ENCODE measurements at regions not wholly inside any gene's neighbourhood (a gene's known extent, or its start where the extent isn't known, plus 50 kb on each side); places are given as distances from the start of the nearest gene placed in this dataset.
A peak's percentile ranks its signal among the peaks of the same experiment; 100 is the strongest.
"Not testable (repeated sequence)": the region's sequence is repeated elsewhere in the genome, so short reads cannot be mapped to it uniquely, and the experiment has no call there.

GRCh38 chr15:77944002-77944867 lies 133.3 kb downstream of the TBC1D2B start:
- peak; percentile 58 to 83 (median 67) for DNase-seq (ENCODE audit: low read depth in 4 of 4, low spot score in 2 of 4)

GRCh38 chr15:77942611-77943211 lies 134.8 kb downstream of the TBC1D2B start:
- DNase-seq (ENCODE audit: low read depth in 4 of 4, low spot score in 2 of 4): no peak

GRCh38 chr15:77941090-77941827 lies 136.3 kb downstream of the TBC1D2B start:
- not testable (repeated sequence) for DNase-seq (ENCODE audit: low read depth in 4 of 4, low spot score in 2 of 4)

- no peak for DNase-seq (ENCODE audit: low read depth in 4 of 4, low spot score in 2 of 4)
Observed at GRCh38 chr15:77940381-77940947, 137.0 kb downstream of the TBC1D2B start.

- no peak for DNase-seq (ENCODE audit: low read depth in 4 of 4, low spot score in 2 of 4)
Observed at GRCh38 chr15:77939851-77940250, 137.7 kb downstream of the TBC1D2B start.

GRCh38 chr15:77939026-77939425 lies 138.5 kb downstream of the TBC1D2B start:
- not testable (repeated sequence) for DNase-seq (ENCODE audit: low read depth in 4 of 4, low spot score in 2 of 4)

GRCh38 chr15:77938546-77938945 lies 139.0 kb downstream of the TBC1D2B start:
- DNase-seq (ENCODE audit: low read depth in 4 of 4, low spot score in 2 of 4): not testable (repeated sequence)

- not testable (repeated sequence) for DNase-seq (ENCODE audit: low read depth in 4 of 4, low spot score in 2 of 4)
Observed at GRCh38 chr15:77936567-77936966, 140.9 kb downstream of the TBC1D2B start.

GRCh38 chr15:77934516-77934915 lies 143.0 kb downstream of the TBC1D2B start:
- DNase-seq (ENCODE audit: low read depth in 4 of 4, low spot score in 2 of 4): not testable (repeated sequence)

- DNase-seq (ENCODE audit: low read depth in 4 of 4, low spot score in 2 of 4): not testable (repeated sequence)
Observed at GRCh38 chr15:77930907-77931306, 146.6 kb downstream of the TBC1D2B start.

- DNase-seq (ENCODE audit: low read depth in 4 of 4, low spot score in 2 of 4): not testable (repeated sequence)
Observed at GRCh38 chr15:77930490-77930889, 147.0 kb downstream of the TBC1D2B start.

GRCh38 chr15:77926789-77927188 lies 150.7 kb downstream of the TBC1D2B start:
- not testable (repeated sequence) for DNase-seq (ENCODE audit: low read depth in 4 of 4, low spot score in 2 of 4)

- not testable (repeated sequence) for DNase-seq (ENCODE audit: low read depth in 4 of 4, low spot score in 2 of 4)
Observed at GRCh38 chr15:77926296-77926695, 151.2 kb downstream of the TBC1D2B start.

GRCh38 chr15:77925101-77925500 lies 152.4 kb downstream of the TBC1D2B start:
- not testable (repeated sequence) for DNase-seq (ENCODE audit: low read depth in 4 of 4, low spot score in 2 of 4)

- no peak for DNase-seq (ENCODE audit: low read depth in 4 of 4, low spot score in 2 of 4)
Observed at GRCh38 chr15:77921664-77922063, 155.8 kb downstream of the TBC1D2B start.

- not testable (repeated sequence) for DNase-seq (ENCODE audit: low read depth in 4 of 4, low spot score in 2 of 4)
Observed at GRCh38 chr15:77916966-77917635, 160.4 kb downstream of the TBC1D2B start.

- not testable (repeated sequence) for DNase-seq (ENCODE audit: low read depth in 4 of 4, low spot score in 2 of 4)
Observed at GRCh38 chr15:77915961-77916330, 161.6 kb downstream of the TBC1D2B start.

- DNase-seq (ENCODE audit: low read depth in 4 of 4, low spot score in 2 of 4): no peak
Observed at GRCh38 chr15:77915261-77915960, 162.1 kb downstream of the TBC1D2B start.

- not testable (repeated sequence) for DNase-seq (ENCODE audit: low read depth in 4 of 4, low spot score in 2 of 4)
Observed at GRCh38 chr15:77914531-77914930, 163.0 kb downstream of the TBC1D2B start.
